ENCODE measurements at regions not wholly inside any gene's neighbourhood (a gene's known extent, or its start where the extent isn't known, plus 50 kb on each side); places are given as distances from the start of the nearest gene placed in this dataset.

- H4K12ac ChIP-seq (ENCODE audit: low read depth, low read length) = no peak overlapping the region
- no peaks in the 10 kb centered on the region for H3K79me2 ChIP-seq (ENCODE audit: control insufficient read depth, insufficient read depth, low read length, poor library complexity)
- H3K23ac ChIP-seq (ENCODE audit: low read length) = no peak overlapping the region
- H3K18ac ChIP-seq (ENCODE audit: low read length) = no peak overlapping the region
- no peaks in the 10 kb centered on the region for H3K27me3 ChIP-seq (ENCODE audit: insufficient read depth, low read length)
- H4K8ac ChIP-seq (ENCODE audit: low read depth, low read length) = no peak overlapping the region
- DNase-seq = no peak
- H3K9ac ChIP-seq (ENCODE audit: low read length) = no peak overlapping the region
- no peaks in the 10 kb centered on the region for H3K79me1 ChIP-seq (ENCODE audit: low read length)
- no peak overlapping the region for H4K91ac ChIP-seq (ENCODE audit: low read depth, low read length)
- H3K4ac ChIP-seq (ENCODE audit: low read depth, low read length) = no peak overlapping the region
- no peaks in the 10 kb centered on the region for H3K9me3 ChIP-seq (ENCODE audit: insufficient read depth, low read depth, low read length)
- WGBS (ENCODE audit: extremely low coverage, insufficient coverage, insufficient read length) = no CpG with 5 or more reads among the region's 2 CpGs
- no peak overlapping the region for H3K4me3 ChIP-seq (ENCODE audit: low read depth, low read length)
- H2BK5ac ChIP-seq (ENCODE audit: low read depth, low read length, poor library complexity) = no peak overlapping the region
- H3K14ac ChIP-seq (ENCODE audit: low read length) = no peak overlapping the region
- no peak overlapping the region for H2BK120ac ChIP-seq (ENCODE audit: insufficient read depth, low read length, poor library complexity)
- H2AFZ ChIP-seq (ENCODE audit: insufficient read depth, low read length, poor library complexity) = no peak overlapping the region
- no peak overlapping the region for H3K27ac ChIP-seq (ENCODE audit: low read depth, low read length)
- H2AK5ac ChIP-seq (ENCODE audit: low read length) = no peak overlapping the region
- no peaks in the 10 kb centered on the region for H3K4me1 ChIP-seq (ENCODE audit: control insufficient read depth in 1 of 2, insufficient read depth in 2 of 2, low read length in 2 of 2)
- no peak overlapping the region for H2BK12ac ChIP-seq (ENCODE audit: low read length)
- H3K36me3 ChIP-seq (ENCODE audit: control insufficient read depth in 1 of 2, insufficient read depth in 2 of 2, low read length in 2 of 2) = peaks cover 0 to 1% of the 10 kb centered on the region in 2 experiments
- no peak overlapping the region for H3K4me2 ChIP-seq (ENCODE audit: low read length)
These were observed 83.2 kb upstream of the ITGA6 start for GRCh38 chr2:172344159-172344558.

- no peak overlapping the region for H4K12ac ChIP-seq (ENCODE audit: low read depth, low read length)
- no peaks in the 10 kb centered on the region for H3K79me2 ChIP-seq (ENCODE audit: control insufficient read depth, insufficient read depth, low read length, poor library complexity)
- H3K4me2 ChIP-seq (ENCODE audit: low read length) = no peak overlapping the region
- no peak overlapping the region for H4K8ac ChIP-seq (ENCODE audit: low read depth, low read length)
- no peak overlapping the region for H3K27ac ChIP-seq (ENCODE audit: low read depth, low read length)
- H3K9ac ChIP-seq (ENCODE audit: low read length) = no peak overlapping the region
- no peak overlapping the region for H2BK5ac ChIP-seq (ENCODE audit: low read depth, low read length, poor library complexity)
- no peaks in the 10 kb centered on the region for H3K27me3 ChIP-seq (ENCODE audit: insufficient read depth, low read length)
- H2BK12ac ChIP-seq (ENCODE audit: low read length) = no peak overlapping the region
- no peak overlapping the region for H3K4ac ChIP-seq (ENCODE audit: low read depth, low read length)
- H2AFZ ChIP-seq (ENCODE audit: insufficient read depth, low read length, poor library complexity) = no peak overlapping the region
- H3K4me1 ChIP-seq (ENCODE audit: control insufficient read depth in 1 of 2, insufficient read depth in 2 of 2, low read length in 2 of 2) = no peaks in the 10 kb centered on the region
- no peak overlapping the region for H2BK120ac ChIP-seq (ENCODE audit: insufficient read depth, low read length, poor library complexity)
- H3K14ac ChIP-seq (ENCODE audit: low read length) = no peak overlapping the region
- H3K18ac ChIP-seq (ENCODE audit: low read length) = no peak overlapping the region
- no peaks in the 10 kb centered on the region for H3K9me3 ChIP-seq (ENCODE audit: insufficient read depth, low read depth, low read length)
- no peaks in the 10 kb centered on the region for H3K79me1 ChIP-seq (ENCODE audit: low read length)
- peaks cover 0 to 1% of the 10 kb centered on the region in 2 experiments for H3K36me3 ChIP-seq (ENCODE audit: control insufficient read depth in 1 of 2, insufficient read depth in 2 of 2, low read length in 2 of 2)
- H4K91ac ChIP-seq (ENCODE audit: low read depth, low read length) = no peak overlapping the region
- WGBS (ENCODE audit: extremely low coverage, insufficient coverage, insufficient read length) = no CpG with 5 or more reads among the region's 1 CpG
- DNase-seq = no peak
- H3K23ac ChIP-seq (ENCODE audit: low read length) = no peak overlapping the region
- no peak overlapping the region for H3K4me3 ChIP-seq (ENCODE audit: low read depth, low read length)
- H2AK5ac ChIP-seq (ENCODE audit: low read length) = no peak overlapping the region
These were observed 81.3 kb upstream of the ITGA6 start for GRCh38 chr2:172345956-172346555.

- Histone ChIP-seq H3K36me3 (ENCODE audit: control insufficient read depth in 1 of 2, insufficient read depth in 2 of 2, low read length in 2 of 2) (peaks cover 0 to 1% of the 10 kb centered on the region in 2 experiments), H2BK12ac (ENCODE audit: low read length) (no peak overlapping the region), H4K91ac (ENCODE audit: low read depth, low read length) (no peak overlapping the region), H3K79me1 (ENCODE audit: low read length) (no peaks in the 10 kb centered on the region), H4K12ac (ENCODE audit: low read depth, low read length) (no peak overlapping the region), H3K23ac (ENCODE audit: low read length) (no peak overlapping the region), H3K14ac (ENCODE audit: low read length) (no peak overlapping the region), H3K4me1 (ENCODE audit: control insufficient read depth in 1 of 2, insufficient read depth in 2 of 2, low read length in 2 of 2) (no peaks in the 10 kb centered on the region), H2BK120ac (ENCODE audit: insufficient read depth, low read length, poor library complexity) (no peak overlapping the region), H3K27me3 (ENCODE audit: insufficient read depth, low read length) (no peaks in the 10 kb centered on the region), H3K4ac (ENCODE audit: low read depth, low read length) (no peak overlapping the region), H3K27ac (ENCODE audit: low read depth, low read length) (no peak overlapping the region), H2AFZ (ENCODE audit: insufficient read depth, low read length, poor library complexity) (no peak overlapping the region), H3K79me2 (ENCODE audit: control insufficient read depth, insufficient read depth, low read length, poor library complexity) (no peaks in the 10 kb centered on the region), H4K8ac (ENCODE audit: low read depth, low read length) (no peak overlapping the region), H3K18ac (ENCODE audit: low read length) (no peak overlapping the region), H2AK5ac (ENCODE audit: low read length) (no peak overlapping the region), H3K4me3 (ENCODE audit: low read depth, low read length) (no peak overlapping the region), H3K4me2 (ENCODE audit: low read length) (no peak overlapping the region), H3K9me3 (ENCODE audit: insufficient read depth, low read depth, low read length) (no peaks in the 10 kb centered on the region), H2BK5ac (ENCODE audit: low read depth, low read length, poor library complexity) (no peak overlapping the region), H3K9ac (ENCODE audit: low read length) (no peak overlapping the region)
- no CpG with 5 or more reads among the region's 4 CpGs for WGBS (ENCODE audit: extremely low coverage, insufficient coverage, insufficient read length)
- no peak for DNase-seq
These were observed 78.7 kb upstream of the ITGA6 start for GRCh38 chr2:172348555-172349288.

- Histone ChIP-seq H3K27me3 (ENCODE audit: insufficient read depth, low read length) (no peaks in the 10 kb centered on the region), H3K9me3 (ENCODE audit: insufficient read depth, low read depth, low read length) (no peaks in the 10 kb centered on the region), H4K12ac (ENCODE audit: low read depth, low read length) (no peak overlapping the region), H3K4me2 (ENCODE audit: low read length) (no peak overlapping the region), H3K4me1 (ENCODE audit: control insufficient read depth in 1 of 2, insufficient read depth in 2 of 2, low read length in 2 of 2) (peaks cover 0 to 3% of the 10 kb centered on the region in 2 experiments), H3K79me2 (ENCODE audit: control insufficient read depth, insufficient read depth, low read length, poor library complexity) (no peaks in the 10 kb centered on the region), H3K18ac (ENCODE audit: low read length) (no peak overlapping the region), H3K79me1 (ENCODE audit: low read length) (no peaks in the 10 kb centered on the region), H2BK120ac (ENCODE audit: insufficient read depth, low read length, poor library complexity) (no peak overlapping the region), H2BK12ac (ENCODE audit: low read length) (no peak overlapping the region), H3K4me3 (ENCODE audit: low read depth, low read length) (no peak overlapping the region), H3K23ac (ENCODE audit: low read length) (no peak overlapping the region), H3K27ac (ENCODE audit: low read depth, low read length) (no peak overlapping the region), H2AK5ac (ENCODE audit: low read length) (no peak overlapping the region), H4K8ac (ENCODE audit: low read depth, low read length) (no peak overlapping the region), H3K9ac (ENCODE audit: low read length) (no peak overlapping the region), H3K36me3 (ENCODE audit: control insufficient read depth in 1 of 2, insufficient read depth in 2 of 2, low read length in 2 of 2) (no peaks in the 10 kb centered on the region), H2AFZ (ENCODE audit: insufficient read depth, low read length, poor library complexity) (no peak overlapping the region), H3K14ac (ENCODE audit: low read length) (no peak overlapping the region), H2BK5ac (ENCODE audit: low read depth, low read length, poor library complexity) (no peak overlapping the region), H3K4ac (ENCODE audit: low read depth, low read length) (no peak overlapping the region), H4K91ac (ENCODE audit: low read depth, low read length) (no peak overlapping the region)
- WGBS (ENCODE audit: extremely low coverage, insufficient coverage, insufficient read length) = no CpG with 5 or more reads among the region's 9 CpGs
- no peak for DNase-seq
These were observed 76.4 kb upstream of the ITGA6 start for GRCh38 chr2:172350839-172351479.
